Mesenchymal stem cell (in vitro differentiated cells and primary cell): ENCODE measurements at regions not wholly inside any gene's neighbourhood (a gene's known extent, or its start where the extent isn't known, plus 50 kb on each side); places are given as distances from the start of the nearest gene placed in this dataset.

Experiments
- DNase-seq: peaks from one replicate; pipeline ENCODE4 v3.0.0-alpha.2; 2013
- H2AFZ ChIP-seq: one replicate; pipeline ENCODE4 v1.6.1; 2013; ENCODE audit warnings: low read depth, mild to moderate bottlenecking, control low read depth, inconsistent platforms, low read length, moderate library complexity
- H2AK5ac ChIP-seq: 2 replicates; pipeline ENCODE4 v1.6.1; 2013; ENCODE audit warnings: low read length, moderate library complexity, mild to moderate bottlenecking, inconsistent platforms; ENCODE audit not compliant: severe bottlenecking
- H2BK120ac ChIP-seq: one replicate; pipeline ENCODE4 v1.6.1; 2013; ENCODE audit warnings: low read depth, mild to moderate bottlenecking, inconsistent platforms, low read length, moderate library complexity
- H2BK12ac ChIP-seq, 2 experiments: one replicate each; pipeline ENCODE4 v1.6.1; 2013; ENCODE audit warnings: inconsistent platforms in 2 of 2, low read length in 2 of 2, mild to moderate bottlenecking in 2 of 2, moderate library complexity in 2 of 2, control low read depth in 1 of 2
- H2BK15ac ChIP-seq: one replicate; pipeline ENCODE4 v1.6.1; 2013; ENCODE audit warnings: mild to moderate bottlenecking, low read depth, inconsistent platforms; ENCODE audit not compliant: poor library complexity, severe bottlenecking
- H2BK5ac ChIP-seq: 2 replicates; pipeline ENCODE4 v1.6.1; 2013; ENCODE audit warnings: low read depth, mild to moderate bottlenecking, low read length, control low read depth, inconsistent platforms; ENCODE audit not compliant: poor library complexity, severe bottlenecking
- H3K14ac ChIP-seq, 2 experiments: one replicate each; pipeline ENCODE4 v1.6.1; 2013; ENCODE audit warnings: inconsistent platforms in 2 of 2, low read length in 2 of 2, control low read depth in 1 of 2, mild to moderate bottlenecking in 1 of 2, moderate library complexity in 1 of 2
- H3K18ac ChIP-seq, 2 experiments: one replicate each; pipeline ENCODE4 v1.6.1; 2013; ENCODE audit warnings: inconsistent platforms in 2 of 2, low read length in 2 of 2, control low read depth in 1 of 2, low read depth in 1 of 2, mild to moderate bottlenecking in 1 of 2
- H3K23ac ChIP-seq, 2 experiments: one replicate each; pipeline ENCODE4 v1.6.1; 2013; ENCODE audit warnings: inconsistent platforms in 2 of 2, low read length in 2 of 2, mild to moderate bottlenecking in 2 of 2, moderate library complexity in 2 of 2, control low read depth in 1 of 2
- H3K27ac ChIP-seq: 2 replicates; pipeline ENCODE4 v1.5.1; 2013; ENCODE audit warnings: mild to moderate bottlenecking, moderate library complexity, low read length, control low read depth, inconsistent platforms; ENCODE audit not compliant: poor library complexity, severe bottlenecking
- H3K27me3 ChIP-seq, 2 experiments: 2 replicates each; pipeline versions ENCODE4 v1.6.1 to v1.7.0; 2013; ENCODE audit warnings: low read length in 2 of 2, mild to moderate bottlenecking in 2 of 2, moderate library complexity in 2 of 2, control low read depth in 1 of 2, inconsistent platforms in 1 of 2; ENCODE audit not compliant: control insufficient read depth in 1 of 2, insufficient read depth in 1 of 2
- H3K36me3 ChIP-seq, 2 experiments: 2 replicates each; pipeline versions ENCODE4 v1.6.1 to v1.7.0; 2013; ENCODE audit warnings: low read length in 2 of 2, control low read depth in 1 of 2, inconsistent platforms in 1 of 2, low read depth in 1 of 2, mild to moderate bottlenecking in 1 of 2; ENCODE audit not compliant: insufficient read depth in 2 of 2, control insufficient read depth in 1 of 2
- H3K4ac ChIP-seq, 2 experiments: one replicate each; pipeline ENCODE4 v1.6.1; 2013; ENCODE audit warnings: inconsistent platforms in 2 of 2, low read length in 2 of 2, mild to moderate bottlenecking in 2 of 2, moderate library complexity in 2 of 2, control low read depth in 1 of 2, low read depth in 1 of 2
- H3K4me1 ChIP-seq: 2 replicates; pipeline ENCODE4 v1.6.1; 2013; ENCODE audit warnings: low read depth, low read length, control low read depth; ENCODE audit not compliant: control insufficient read depth, insufficient read depth
- H3K4me2 ChIP-seq: 2 replicates; pipeline ENCODE4 v1.6.1; 2013; ENCODE audit warnings: low read length, mild to moderate bottlenecking, inconsistent platforms; ENCODE audit not compliant: poor library complexity, severe bottlenecking
- H3K4me3 ChIP-seq, 2 experiments: 2 replicates each; pipeline versions ENCODE4 v1.5.1 to v1.7.0; 2013; ENCODE audit warnings: low read length in 2 of 2, mild to moderate bottlenecking in 2 of 2, control low read depth in 1 of 2, low read depth in 1 of 2; ENCODE audit not compliant: insufficient read depth in 1 of 2
- H3K79me1 ChIP-seq: replicated peaks from 2 replicates; pipeline ENCODE4 v1.6.1; 2013; ENCODE audit warnings: mild to moderate bottlenecking, control low read depth, low read length, inconsistent platforms; ENCODE audit not compliant: poor library complexity, severe bottlenecking
- H3K9ac ChIP-seq: 2 replicates; pipeline ENCODE4 v1.7.0; 2013; ENCODE audit warnings: mild to moderate bottlenecking, low read length, moderate library complexity
- H3K9me3 ChIP-seq: 2 replicates; pipeline ENCODE4 v1.7.0; 2013; ENCODE audit warnings: mild to moderate bottlenecking, low read length; ENCODE audit not compliant: control insufficient read depth
- H4K8ac ChIP-seq: one replicate; pipeline ENCODE4 v1.6.1; 2013; ENCODE audit warnings: inconsistent platforms, mild to moderate bottlenecking, low read length, moderate library complexity
- H4K91ac ChIP-seq: one replicate; pipeline ENCODE4 v1.6.1; 2013; ENCODE audit warnings: mild to moderate bottlenecking, low read length, inconsistent platforms
- WGBS: methylation state at CpG from one replicate; pipeline ENCODE4 v1.1.7; 2013; ENCODE audit warnings: mixed read lengths; 5-methylcytosine and 5-hydroxymethylcytosine counted together

- Histone ChIP-seq H3K9ac (no peak overlapping the region), H3K36me3 (no peaks in the 10 kb centered on the region), H4K8ac (no peak overlapping the region), H3K79me1 (no peaks in the 10 kb centered on the region), H3K4me3 (no peak overlapping the region), H2AFZ (no peak overlapping the region), H2AK5ac (no peak overlapping the region), H3K14ac (no peak overlapping the region), H2BK120ac (no peak overlapping the region), H3K9me3 (no peaks in the 10 kb centered on the region), H4K91ac (no peak overlapping the region), H3K4me1 (no peaks in the 10 kb centered on the region), H3K27ac (no peak overlapping the region), H2BK15ac (no peak overlapping the region), H3K18ac (no peak overlapping the region), H3K27me3 (no peaks in the 10 kb centered on the region), H3K4me2 (no peak overlapping the region), H2BK12ac (no peak overlapping the region), H2BK5ac (no peak overlapping the region), H3K23ac (no peak overlapping the region), H3K4ac (no peak overlapping the region)
- no peak for DNase-seq
- 63% methylated on average over 3 of the region's 3 CpGs for WGBS
These were observed 556.5 kb upstream of the SLC35B3 start for GRCh38 chr6:8991844-8992243.

DNA sequence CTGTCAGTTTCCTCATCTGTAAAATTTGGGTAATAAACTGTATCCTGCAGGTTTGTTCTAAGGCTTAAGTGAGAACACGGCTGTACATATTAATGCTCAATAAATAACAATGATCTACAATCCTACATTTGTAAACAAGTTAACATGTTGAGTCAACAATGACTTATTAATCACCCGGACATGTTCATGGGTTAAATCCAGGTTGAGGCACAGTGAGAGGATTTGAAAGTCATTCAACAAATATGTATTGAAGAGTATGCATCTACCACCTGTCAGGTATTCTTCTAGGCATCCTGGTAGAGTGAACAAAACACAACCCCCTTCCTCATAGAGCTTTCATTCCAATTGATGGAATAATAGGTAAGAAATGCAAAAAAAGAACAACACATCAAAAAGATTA is 554.7 kb upstream of the SLC35B3 start:
- H2BK5ac ChIP-seq = no peak overlapping the region
- H4K8ac ChIP-seq = no peak overlapping the region
- H4K91ac ChIP-seq = no peak overlapping the region
- no peak overlapping the region for H2BK12ac ChIP-seq
- no peak overlapping the region for H2AFZ ChIP-seq
- H3K4ac ChIP-seq = no peak overlapping the region
- H3K9me3 ChIP-seq = no peaks in the 10 kb centered on the region
- H2AK5ac ChIP-seq = no peak overlapping the region
- no peak overlapping the region for H2BK120ac ChIP-seq
- no peaks in the 10 kb centered on the region for H3K79me1 ChIP-seq
- H3K4me2 ChIP-seq = no peak overlapping the region
- no peak overlapping the region for H3K27ac ChIP-seq
- no peak overlapping the region for H3K9ac ChIP-seq
- H3K14ac ChIP-seq = no peak overlapping the region
- DNase-seq = no peak
- no peak overlapping the region for H3K18ac ChIP-seq
- H3K36me3 ChIP-seq = no peaks in the 10 kb centered on the region
- no peak overlapping the region for H3K23ac ChIP-seq
- no peaks in the 10 kb centered on the region for H3K4me1 ChIP-seq
- H3K4me3 ChIP-seq = no peak overlapping the region
- WGBS = no CpG with 5 or more reads among the region's 2 CpGs
- H2BK15ac ChIP-seq = no peak overlapping the region
- H3K27me3 ChIP-seq = no peaks in the 10 kb centered on the region

DNA sequence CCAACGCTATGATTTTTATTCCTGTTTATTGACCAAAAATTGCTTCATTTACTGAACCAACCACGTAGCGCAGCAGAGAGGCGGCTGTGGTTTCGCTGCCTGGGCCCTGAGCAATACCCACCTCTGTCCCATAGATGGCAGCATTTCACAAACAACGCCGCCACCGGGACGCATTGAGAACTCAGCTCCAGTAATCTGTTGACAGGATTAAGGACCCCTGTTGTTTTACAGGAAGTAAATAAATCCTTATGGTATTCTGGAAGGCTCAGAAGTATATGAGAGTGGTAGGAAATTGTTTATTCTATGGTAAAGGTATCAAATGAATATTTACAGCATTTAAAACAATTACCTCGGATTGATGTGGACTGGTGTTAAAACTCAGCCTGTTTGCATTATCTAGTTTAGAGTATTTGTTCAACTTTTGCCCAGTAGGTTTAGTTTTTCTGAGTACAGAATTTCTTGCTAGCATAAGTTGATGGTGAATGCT is 547.9 kb upstream of the SLC35B3 start:
- Histone ChIP-seq H3K4me2 (no peak overlapping the region), H3K14ac (no peak overlapping the region), H4K8ac (no peak overlapping the region), H2AK5ac (no peak overlapping the region), H3K4ac (no peak overlapping the region), H2BK120ac (no peak overlapping the region), H3K79me1 (no peaks in the 10 kb centered on the region), H3K9me3 (no peaks in the 10 kb centered on the region), H3K36me3 (no peaks in the 10 kb centered on the region), H4K91ac (no peak overlapping the region), H2BK15ac (no peak overlapping the region), H2BK5ac (no peak overlapping the region), H3K23ac (no peak overlapping the region), H3K4me1 (no peaks in the 10 kb centered on the region), H2AFZ (no peak overlapping the region), H2BK12ac (no peak overlapping the region), H3K27me3 (peaks cover 0 to 3% of the 10 kb centered on the region in 2 experiments), H3K27ac (no peak overlapping the region), H3K4me3 (no peak overlapping the region), H3K18ac (no peak overlapping the region), H3K9ac (peak overlapping the region; percentile 59)
- WGBS = 5% methylated on average over 8 of the region's 10 CpGs
- peak; percentile 63 for DNase-seq

DNA sequence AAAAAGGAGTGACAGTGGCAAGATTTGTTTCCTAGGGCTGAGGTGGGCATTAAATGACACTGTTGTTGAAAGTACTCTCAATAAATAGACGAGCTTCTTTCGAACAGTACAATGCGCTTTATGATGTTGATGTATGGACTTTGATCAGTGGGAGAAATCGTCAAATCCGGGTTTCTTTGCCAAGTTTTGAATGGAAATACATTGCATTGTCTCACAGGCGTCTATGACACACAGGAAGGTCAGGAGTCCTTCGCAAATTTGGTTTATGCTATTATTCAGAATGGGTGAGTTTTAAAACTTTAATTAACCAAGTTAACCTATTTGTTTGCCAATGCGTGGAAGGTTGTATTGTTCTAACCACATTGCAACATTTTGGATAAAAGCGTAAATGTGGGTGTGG is 547.3 kb upstream of the SLC35B3 start:
- H2BK15ac ChIP-seq = no peak overlapping the region
- H3K27ac ChIP-seq = no peak overlapping the region
- no peak overlapping the region for H2BK5ac ChIP-seq
- H2BK120ac ChIP-seq = no peak overlapping the region
- H3K9me3 ChIP-seq = no peaks in the 10 kb centered on the region
- peak overlapping the region; percentile 59 for H3K9ac ChIP-seq
- H3K4me2 ChIP-seq = no peak overlapping the region
- no peak overlapping the region for H2AK5ac ChIP-seq
- no peaks in the 10 kb centered on the region for H3K4me1 ChIP-seq
- no peak overlapping the region for H4K91ac ChIP-seq
- 89% methylated on average over 9 of the region's 9 CpGs for WGBS
- no peak overlapping the region for H3K23ac ChIP-seq
- H3K18ac ChIP-seq = no peak overlapping the region
- no peak overlapping the region for H2AFZ ChIP-seq
- no peak overlapping the region for H4K8ac ChIP-seq
- H2BK12ac ChIP-seq = no peak overlapping the region
- no peaks in the 10 kb centered on the region for H3K36me3 ChIP-seq
- H3K27me3 ChIP-seq = peaks cover 0 to 3% of the 10 kb centered on the region in 2 experiments
- H3K79me1 ChIP-seq = no peaks in the 10 kb centered on the region
- no peak overlapping the region for H3K14ac ChIP-seq
- no peak for DNase-seq
- no peak overlapping the region for H3K4me3 ChIP-seq
- no peak overlapping the region for H3K4ac ChIP-seq
